PC-9 (cell line): ENCODE measurements at regions not wholly inside any gene's neighbourhood (a gene's known extent, or its start where the extent isn't known, plus 50 kb on each side); places are given as distances from the start of the nearest gene placed in this dataset.

Experiments
- BruUV-seq: library from RNA; stranded (reverse); fragments of 400-500 nt; replicated peaks from 2 replicates; lab custom pipeline; 2021; lab: Mats Ljungman, UMichigan
- CTCF ChIA-PET: fragments of 300-600 bp; sonication (Branson Sonifier 250); formaldehyde crosslinking; loops from one replicate; lab custom pipeline; 2022; ENCODE audit warnings: antibody characterized with exemption; lab: Charles Lee
- POLR2A ChIA-PET: fragments of 300-600 bp; sonication (Branson Sonifier 250); formaldehyde crosslinking; loops from one replicate; lab custom pipeline; 2022; ENCODE audit warnings: antibody characterized with exemption; ENCODE audit not compliant: unreplicated experiment; lab: Charles Lee
- DNase-seq, 2 experiments: peaks; one replicate each; pipeline versions ENCODE4 v3.0.0 to v3.0.0-alpha.2; 2015 to 2022; ENCODE audit warnings: mixed read lengths in 1 of 2
- H2AFZ ChIP-seq: fragments of 200-600 bp; sonication (generic); 2 replicates; pipeline ENCODE4 v1.8.1; 2017; ENCODE audit warnings: antibody characterized with exemption
- H3F3A ChIP-seq: fragments of 200-600 bp; sonication (generic); 2 replicates; pipeline ENCODE4 v1.8.1; 2017; ENCODE audit warnings: antibody characterized with exemption, mild to moderate bottlenecking, low read depth; ENCODE audit not compliant: insufficient read depth
- H3K27ac ChIP-seq: fragments of 200-600 bp; sonication (generic); 2 replicates; pipeline ENCODE4 v1.6.1; 2016; ENCODE audit warnings: mixed run types
- H3K27me3 ChIP-seq: fragments of 200-600 bp; sonication (generic); 2 replicates; pipeline ENCODE4 v1.6.1; 2016; ENCODE audit warnings: low read depth, mixed run types; ENCODE audit not compliant: insufficient read depth
- H3K36me3 ChIP-seq: fragments of 200-600 bp; sonication (generic); 2 replicates; pipeline ENCODE4 v1.6.1; 2016; ENCODE audit warnings: low read depth, mixed run types
- H3K4me1 ChIP-seq: fragments of 200-600 bp; sonication (generic); replicated peaks from 2 replicates; pipeline ENCODE4 v1.6.1; 2016; ENCODE audit warnings: mixed run types; ENCODE audit not compliant: insufficient read depth
- H3K4me2 ChIP-seq: fragments of 200-600 bp; sonication (generic); 2 replicates; pipeline ENCODE4 v1.6.1; 2017; ENCODE audit warnings: mixed run types
- H3K4me3 ChIP-seq: fragments of 200-600 bp; sonication (generic); 2 replicates; pipeline ENCODE4 v1.6.1; 2016; ENCODE audit warnings: mixed run types
- H3K79me2 ChIP-seq: fragments of 200-600 bp; sonication (generic); 2 replicates; pipeline ENCODE4 v1.6.1; 2017; ENCODE audit warnings: low read depth, mixed run types
- H3K9me2 ChIP-seq: fragments of 200-600 bp; sonication (generic); 2 replicates; pipeline ENCODE4 v1.8.1; 2017; ENCODE audit warnings: mild to moderate bottlenecking; ENCODE audit not compliant: insufficient read depth
- H3K9me3 ChIP-seq: fragments of 200-600 bp; sonication (generic); 2 replicates; pipeline ENCODE4 v1.8.1; 2016; ENCODE audit warnings: low read depth; ENCODE audit not compliant: insufficient read depth
- H4K20me1 ChIP-seq: fragments of 200-600 bp; sonication (generic); 2 replicates; pipeline ENCODE4 v1.8.1; 2017; ENCODE audit not compliant: insufficient read depth
- CTCF ChIP-seq: fragments of 200-600 bp; sonication (generic); conservative IDR thresholded peaks from 2 replicates; pipeline ENCODE4 v1.6.1; 2017; ENCODE audit warnings: mixed run types, antibody characterized with exemption, mild to moderate bottlenecking, moderate library complexity
- EZH2 ChIP-seq: fragments of 200-600 bp; sonication (generic); IDR thresholded peaks from 2 replicates; pipeline ENCODE4 v1.8.0; 2017; ENCODE audit warnings: antibody characterized with exemption, low read depth
- intact Hi-C: fragments of 100-400 bp; cut with micrococcal nuclease; formaldehyde crosslinking; loops from one replicate; pipeline ENCODE4 v1.10.0; 2022; ENCODE audit not compliant: unreplicated experiment

GRCh38 chr13:55948175-55948574 lies 1192.5 kb upstream of the PRR20A start:
- Histone ChIP-seq H3K4me1 (no peaks in the 10 kb centered on the region), H3K27ac (no peak overlapping the region), H3K4me3 (no peak overlapping the region), H3F3A (no peaks in the 10 kb centered on the region), H4K20me1 (no peaks in the 10 kb centered on the region), H2AFZ (no peak overlapping the region), H3K4me2 (no peak overlapping the region), H3K36me3 (no peaks in the 10 kb centered on the region), H3K79me2 (no peaks in the 10 kb centered on the region), H3K9me2 (no peaks in the 10 kb centered on the region), H3K9me3 (no peaks in the 10 kb centered on the region), H3K27me3 (no peaks in the 10 kb centered on the region)
- ChIA-PET POLR2A (no interaction called here), CTCF (no interaction called here)
- no peak for DNase-seq
- intact Hi-C loops: no loop called here
- TF ChIP-seq EZH2: no peak
- no peak for TF ChIP-seq CTCF
- BruUV-seq: no TSS peak

GRCh38 chr13:55963934-55964333 lies 1176.8 kb upstream of the PRR20A start:
- Histone ChIP-seq H3K27me3 (no peaks in the 10 kb centered on the region), H3K9me2 (no peaks in the 10 kb centered on the region), H3K79me2 (no peaks in the 10 kb centered on the region), H3K27ac (no peak overlapping the region), H3F3A (no peaks in the 10 kb centered on the region), H3K4me2 (no peak overlapping the region), H4K20me1 (no peaks in the 10 kb centered on the region), H3K4me1 (no peaks in the 10 kb centered on the region), H3K9me3 (no peaks in the 10 kb centered on the region), H2AFZ (no peak overlapping the region), H3K4me3 (no peak overlapping the region), H3K36me3 (no peaks in the 10 kb centered on the region)
- BruUV-seq: no TSS peak
- no peak for DNase-seq
- TF ChIP-seq EZH2 (no peak), CTCF (no peak)
- intact Hi-C loops: no loop called here
- ChIA-PET POLR2A (no interaction called here), CTCF (interaction anchor here (0.6 kb wide), 1 partner anchor 40 kb away, joined by 3 read pairs; no protein-coding TSS in a partner anchor)

- H3K4me1 ChIP-seq: no peaks in the 10 kb centered on the region
- no peaks in the 10 kb centered on the region for H4K20me1 ChIP-seq
- no peaks in the 10 kb centered on the region for H3F3A ChIP-seq
- no peaks in the 10 kb centered on the region for H3K27me3 ChIP-seq
- intact Hi-C loops: no loop called here
- H3K27ac ChIP-seq: no peak overlapping the region
- no peak overlapping the region for H2AFZ ChIP-seq
- no peak for DNase-seq
- no TSS peak for BruUV-seq
- H3K4me3 ChIP-seq: no peak overlapping the region
- H3K9me3 ChIP-seq: no peaks in the 10 kb centered on the region
- H3K4me2 ChIP-seq: no peak overlapping the region
- TF ChIP-seq EZH2 (no peak), CTCF (no peak)
- H3K36me3 ChIP-seq: no peaks in the 10 kb centered on the region
- POLR2A ChIA-PET: no interaction called here
- CTCF ChIA-PET: no interaction called here
- no peaks in the 10 kb centered on the region for H3K79me2 ChIP-seq
- H3K9me2 ChIP-seq: no peaks in the 10 kb centered on the region
Observed at GRCh38 chr13:55967055-55967454, 1173.7 kb upstream of the PRR20A start.
